ENCODE measurements at regions not wholly inside any gene's neighbourhood (a gene's known extent, or its start where the extent isn't known, plus 50 kb on each side); places are given as distances from the start of the nearest gene placed in this dataset.

- H3K4me1 ChIP-seq (ENCODE audit: low read depth), result no peaks in the 10 kb centered on the region
- no peak overlapping the region for H3K27ac ChIP-seq
- no peak for DNase-seq (ENCODE audit: low read depth in 1 of 2, low spot score in 1 of 2)
- TF ChIP-seq, protein P1, sequence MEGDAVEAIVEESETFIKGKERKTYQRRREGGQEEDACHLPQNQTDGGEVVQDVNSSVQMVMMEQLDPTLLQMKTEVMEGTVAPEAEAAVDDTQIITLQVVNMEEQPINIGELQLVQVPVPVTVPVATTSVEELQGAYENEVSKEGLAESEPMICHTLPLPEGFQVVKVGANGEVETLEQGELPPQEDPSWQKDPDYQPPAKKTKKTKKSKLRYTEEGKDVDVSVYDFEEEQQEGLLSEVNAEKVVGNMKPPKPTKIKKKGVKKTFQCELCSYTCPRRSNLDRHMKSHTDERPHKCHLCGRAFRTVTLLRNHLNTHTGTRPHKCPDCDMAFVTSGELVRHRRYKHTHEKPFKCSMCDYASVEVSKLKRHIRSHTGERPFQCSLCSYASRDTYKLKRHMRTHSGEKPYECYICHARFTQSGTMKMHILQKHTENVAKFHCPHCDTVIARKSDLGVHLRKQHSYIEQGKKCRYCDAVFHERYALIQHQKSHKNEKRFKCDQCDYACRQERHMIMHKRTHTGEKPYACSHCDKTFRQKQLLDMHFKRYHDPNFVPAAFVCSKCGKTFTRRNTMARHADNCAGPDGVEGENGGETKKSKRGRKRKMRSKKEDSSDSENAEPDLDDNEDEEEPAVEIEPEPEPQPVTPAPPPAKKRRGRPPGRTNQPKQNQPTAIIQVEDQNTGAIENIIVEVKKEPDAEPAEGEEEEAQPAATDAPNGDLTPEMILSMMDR (IDR thresholded peaks at IDR 0.05; ENCODE audit: low read depth, low read length), result no peak
- no peaks in the 10 kb centered on the region for H3K9me3 ChIP-seq (ENCODE audit: low read depth)
- H3K27me3 ChIP-seq, result no peaks in the 10 kb centered on the region
- H3K4me3 ChIP-seq, result no peak overlapping the region
- H3K36me3 ChIP-seq, result no peaks in the 10 kb centered on the region
These were observed 90.3 kb upstream of the FAM174B start for GRCh38 chr15:92745845-92746271.

DNA sequence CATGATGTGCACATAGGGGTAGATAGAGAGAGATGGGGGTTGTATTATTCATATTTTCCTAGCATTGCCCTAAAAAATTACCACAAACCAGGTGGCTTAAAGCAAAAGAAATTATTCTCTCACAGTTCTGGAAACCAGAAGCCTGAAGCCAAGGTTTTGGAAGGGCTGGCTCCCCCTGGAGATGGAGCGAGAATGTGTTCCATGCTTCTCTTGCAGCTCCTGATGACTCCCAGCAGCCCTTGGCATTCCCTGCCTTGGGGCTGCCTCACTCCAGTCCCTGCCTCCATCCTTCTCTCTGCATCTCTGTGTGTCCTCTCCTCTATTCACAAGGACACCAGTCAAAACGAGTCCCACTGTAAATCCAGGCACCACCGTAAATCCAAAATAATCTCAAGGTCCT, 91.5 kb upstream of the FAM174B start:
- Histone ChIP-seq H3K9me3 (ENCODE audit: low read depth) (no peaks in the 10 kb centered on the region), H3K36me3 (no peaks in the 10 kb centered on the region), H3K27ac (no peak overlapping the region), H3K4me3 (no peak overlapping the region), H3K4me1 (ENCODE audit: low read depth) (no peaks in the 10 kb centered on the region), H3K27me3 (no peaks in the 10 kb centered on the region)
- TF ChIP-seq, protein P1 (IDR thresholded peaks at IDR 0.05; ENCODE audit: low read depth, low read length), result no peak
- DNase-seq (ENCODE audit: low read depth in 1 of 2, low spot score in 1 of 2), result no peak

DNA sequence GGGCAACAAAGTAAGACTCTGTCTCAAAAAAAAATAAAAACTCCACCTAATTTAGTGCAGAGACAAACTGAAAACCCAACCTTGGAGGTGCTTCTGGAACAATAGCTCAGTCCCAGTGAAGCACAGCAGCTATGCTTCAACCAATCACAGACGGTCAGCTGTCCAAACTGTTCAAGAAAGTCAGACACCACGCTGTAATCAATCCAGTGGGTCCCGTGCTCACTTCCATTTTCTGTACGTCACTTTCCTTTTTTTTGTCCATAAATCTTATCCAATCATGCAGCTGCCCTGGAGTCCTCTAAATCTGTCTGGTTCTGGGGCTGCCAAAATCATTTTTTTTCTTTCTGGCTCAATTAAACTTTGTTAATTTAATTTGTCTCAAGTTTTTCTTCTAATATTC, 93.6 kb upstream of the FAM174B start:
- Histone ChIP-seq H3K27ac (no peak overlapping the region), H3K27me3 (no peaks in the 10 kb centered on the region), H3K4me1 (ENCODE audit: low read depth) (no peaks in the 10 kb centered on the region), H3K36me3 (no peaks in the 10 kb centered on the region), H3K9me3 (ENCODE audit: low read depth) (no peaks in the 10 kb centered on the region), H3K4me3 (no peak overlapping the region)
- TF ChIP-seq, protein P1 (IDR thresholded peaks at IDR 0.05; ENCODE audit: low read depth, low read length), result no peak
- DNase-seq (ENCODE audit: low read depth in 1 of 2, low spot score in 1 of 2), result no peak

DNA sequence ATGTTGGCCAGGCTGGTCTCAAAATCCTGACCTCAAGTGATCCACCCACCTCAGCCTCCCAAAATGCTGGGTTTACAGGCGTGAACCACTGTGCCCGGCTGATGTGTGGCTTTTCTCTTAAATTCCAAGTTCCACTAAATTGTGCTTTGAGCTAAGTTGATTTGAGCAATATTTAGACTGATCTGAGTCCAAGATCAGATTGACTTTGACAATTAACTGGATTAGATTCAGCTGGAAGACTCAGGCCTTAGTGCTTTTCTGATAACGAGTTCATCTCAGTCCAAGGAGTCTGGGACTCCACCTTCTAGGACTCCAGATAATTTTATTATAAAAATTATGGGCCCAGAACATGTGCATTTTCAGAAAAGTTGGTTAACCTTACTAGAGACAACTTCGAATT, 94.4 kb upstream of the FAM174B start:
- Histone ChIP-seq H3K27ac (no peak overlapping the region), H3K9me3 (ENCODE audit: low read depth) (no peaks in the 10 kb centered on the region), H3K27me3 (no peaks in the 10 kb centered on the region), H3K4me3 (no peak overlapping the region), H3K36me3 (no peaks in the 10 kb centered on the region), H3K4me1 (ENCODE audit: low read depth) (no peaks in the 10 kb centered on the region)
- DNase-seq (ENCODE audit: low read depth in 1 of 2, low spot score in 1 of 2), result no peak
- TF ChIP-seq, protein P1 (IDR thresholded peaks at IDR 0.05; ENCODE audit: low read depth, low read length), result no peak

DNA sequence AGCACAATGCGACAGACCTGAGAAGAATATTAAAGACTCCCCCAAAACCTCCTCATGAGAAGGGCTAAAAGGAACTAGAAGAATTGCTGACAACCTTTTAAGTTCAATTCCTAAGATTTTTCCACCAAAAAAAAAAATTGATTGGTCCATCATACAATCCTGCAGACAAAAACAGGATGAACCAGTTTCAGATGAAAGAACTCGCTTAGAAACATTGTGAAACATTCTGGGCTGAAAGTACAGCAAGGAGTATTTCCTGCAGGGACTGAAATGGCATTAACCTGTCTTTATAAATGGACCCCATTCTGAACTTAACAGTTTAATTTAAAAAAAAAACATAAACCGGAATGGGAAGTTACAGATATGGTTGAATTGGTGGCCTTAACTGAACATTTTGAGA, 96.0 kb upstream of the FAM174B start:
- Histone ChIP-seq H3K9me3 (ENCODE audit: low read depth) (no peaks in the 10 kb centered on the region), H3K27ac (no peak overlapping the region), H3K36me3 (no peaks in the 10 kb centered on the region), H3K4me3 (no peak overlapping the region), H3K27me3 (no peaks in the 10 kb centered on the region), H3K4me1 (ENCODE audit: low read depth) (no peaks in the 10 kb centered on the region)
- DNase-seq (ENCODE audit: low read depth in 1 of 2, low spot score in 1 of 2), result no peak
- TF ChIP-seq, protein P1 (IDR thresholded peaks at IDR 0.05; ENCODE audit: low read depth, low read length), result no peak

DNA sequence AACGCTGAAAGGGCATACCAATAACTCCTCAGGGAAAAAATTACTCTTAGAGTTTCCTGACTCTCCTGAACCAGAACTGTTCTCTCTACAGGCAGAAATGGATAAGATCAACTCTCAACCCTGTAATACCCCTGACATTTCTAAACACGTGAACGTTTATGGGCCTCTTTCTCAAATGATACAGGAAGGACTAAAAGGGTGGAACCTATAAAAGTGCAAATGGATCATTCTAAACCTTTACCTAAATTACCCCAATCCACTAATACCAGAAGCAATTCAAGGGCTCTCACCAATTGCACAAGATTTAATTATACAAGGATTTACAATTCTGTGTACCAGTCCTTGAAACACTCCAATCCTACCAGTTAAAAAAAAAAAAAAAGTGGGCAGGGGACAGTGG, 98.0 kb upstream of the FAM174B start:
- Histone ChIP-seq H3K9me3 (ENCODE audit: low read depth) (no peaks in the 10 kb centered on the region), H3K4me1 (ENCODE audit: low read depth) (no peaks in the 10 kb centered on the region), H3K27me3 (no peaks in the 10 kb centered on the region), H3K4me3 (no peak overlapping the region), H3K27ac (no peak overlapping the region), H3K36me3 (no peaks in the 10 kb centered on the region)
- DNase-seq (ENCODE audit: low read depth in 1 of 2, low spot score in 1 of 2), result no peak
- TF ChIP-seq, protein P1 (IDR thresholded peaks at IDR 0.05; ENCODE audit: low read depth, low read length), result no peak

Data from cardiac muscle cell (in vitro differentiated cells and primary cell).